Adrenal gland (tissue), 5 donors: ENCODE measurements at regions not wholly inside any gene's neighbourhood (a gene's known extent, or its start where the extent isn't known, plus 50 kb on each side); places are given as distances from the start of the nearest gene placed in this dataset.

ENCODE experiments used
- POLR2A ChIP-seq, 2 donors: fragments of 450-650 bp; IDR thresholded peaks; one replicate each; pipeline ENCODE4 v1.6.1; 2017; ENCODE audit warnings: antibody characterized with exemption in 2 of 2, mild to moderate bottlenecking in 2 of 2, moderate library complexity in 1 of 2
- TF ChIP-seq, protein P1 (sequence below), 6 experiments: fragments of 450-650 bp in 4 of 6; fragments of 200-600 bp in 2 of 6; sonication (generic) in 1 of 6; IDR thresholded peaks; 1 replicate in 5 of 6; 2 replicates in 1 of 6; pipeline versions ENCODE4 v1.5.1 to v1.8.0; 2016 to 2021; ENCODE audit warnings: antibody characterized with exemption in 6 of 6, mild to moderate bottlenecking in 2 of 6, moderate library complexity in 1 of 6
- donor health status: DM: no; HTN: no; CAD: no.

GRCh38 chr3:43843386-43843785, 152.6 kb downstream of the ABHD5 start:
- TF ChIP-seq, protein P1, sequence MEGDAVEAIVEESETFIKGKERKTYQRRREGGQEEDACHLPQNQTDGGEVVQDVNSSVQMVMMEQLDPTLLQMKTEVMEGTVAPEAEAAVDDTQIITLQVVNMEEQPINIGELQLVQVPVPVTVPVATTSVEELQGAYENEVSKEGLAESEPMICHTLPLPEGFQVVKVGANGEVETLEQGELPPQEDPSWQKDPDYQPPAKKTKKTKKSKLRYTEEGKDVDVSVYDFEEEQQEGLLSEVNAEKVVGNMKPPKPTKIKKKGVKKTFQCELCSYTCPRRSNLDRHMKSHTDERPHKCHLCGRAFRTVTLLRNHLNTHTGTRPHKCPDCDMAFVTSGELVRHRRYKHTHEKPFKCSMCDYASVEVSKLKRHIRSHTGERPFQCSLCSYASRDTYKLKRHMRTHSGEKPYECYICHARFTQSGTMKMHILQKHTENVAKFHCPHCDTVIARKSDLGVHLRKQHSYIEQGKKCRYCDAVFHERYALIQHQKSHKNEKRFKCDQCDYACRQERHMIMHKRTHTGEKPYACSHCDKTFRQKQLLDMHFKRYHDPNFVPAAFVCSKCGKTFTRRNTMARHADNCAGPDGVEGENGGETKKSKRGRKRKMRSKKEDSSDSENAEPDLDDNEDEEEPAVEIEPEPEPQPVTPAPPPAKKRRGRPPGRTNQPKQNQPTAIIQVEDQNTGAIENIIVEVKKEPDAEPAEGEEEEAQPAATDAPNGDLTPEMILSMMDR (IDR thresholded peaks at IDR 0.05) = no peak
- no peak for TF ChIP-seq POLR2A (IDR thresholded peaks at IDR 0.05)
